HCT116 (cell line): ENCODE measurements at regions not wholly inside any gene's neighbourhood (a gene's known extent, or its start where the extent isn't known, plus 50 kb on each side); places are given as distances from the start of the nearest gene placed in this dataset.

Experiments
- ATAC-seq: fragments of 200-7000 bp; cut with Tn5 transposase; 2 replicates; pipeline ENCODE4 v1.9.1; 2020; ENCODE audit warnings: mild to moderate bottlenecking, moderate library complexity
- BruUV-seq: library from RNA; stranded (reverse); fragments of 400-500 nt; replicated peaks from 2 replicates; lab custom pipeline; 2021; lab: Mats Ljungman, UMichigan
- CTCF ChIA-PET: fragments of 300-600 bp; sonication (Branson Sonifier 250); formaldehyde crosslinking; loops from one replicate; lab custom pipeline; 2021; ENCODE audit warnings: antibody characterized with exemption; lab: Charles Lee
- POLR2A ChIA-PET: fragments of 300-600, 350-600 bp; sonication (Branson Sonifier 250); formaldehyde crosslinking; loops from one replicate; lab custom pipeline; 2021; ENCODE audit warnings: antibody characterized with exemption; lab: Charles Lee
- RAD21 ChIA-PET, 2 experiments: fragments of 300-600 bp; sonication (Branson Sonifier 250); formaldehyde crosslinking; loops; one replicate each; lab custom pipeline; 2023; ENCODE audit warnings: low total read pairs in 2 of 2; ENCODE audit not compliant: uncharacterized antibody in 2 of 2, unreplicated experiment in 2 of 2, low non-redundant PET in 1 of 2; lab: Charles Lee
- DNase-seq: peaks from one replicate; pipeline ENCODE4 v3.0.0-alpha.2; 2010; ENCODE audit warnings: low read depth, low spot score
- H2AFZ ChIP-seq: fragments of 200-600 bp; shearing (Covaris generic), sonication (generic); 2 replicates; pipeline ENCODE4 v1.6.1; 2017; ENCODE audit warnings: low read depth, mixed run types, mixed read lengths, antibody characterized with exemption, low read length; ENCODE audit not compliant: poor library complexity, severe bottlenecking
- H3K27ac ChIP-seq: 2 replicates; pipeline ENCODE4 v1.5.1; 2012; ENCODE audit warnings: low read depth, low read length
- H3K27me3 ChIP-seq: fragments of 200-600 bp; sonication (generic); 2 replicates; pipeline ENCODE4 v1.6.1; 2016; ENCODE audit warnings: mixed run types, low read length, mixed read lengths; ENCODE audit not compliant: insufficient read depth
- H3K36me3 ChIP-seq, 2 experiments: fragments of 200-500 bp in 1 of 2; fragments of 200-600 bp in 1 of 2; sonication (Bioruptor generic) in 1 of 2; sonication (generic) in 1 of 2; 2 replicates each; pipeline versions ENCODE4 v1.5.1 to v1.6.1; 2014 to 2016; ENCODE audit warnings: low read length in 2 of 2, inconsistent platforms in 1 of 2, mixed read lengths in 1 of 2, mixed run types in 1 of 2; ENCODE audit not compliant: insufficient read depth in 2 of 2, control insufficient read depth in 1 of 2
- H3K4me1 ChIP-seq, 2 experiments: fragments of 200-600 bp in 1 of 2; sonication (generic) in 1 of 2; 2 replicates each; pipeline versions ENCODE4 v1.5.1 to v1.6.1; 2012 to 2017; ENCODE audit warnings: low read length in 2 of 2, inconsistent platforms in 1 of 2, mild to moderate bottlenecking in 1 of 2, mixed read lengths in 1 of 2, mixed run types in 1 of 2, moderate library complexity in 1 of 2; ENCODE audit not compliant: insufficient read depth in 2 of 2, control insufficient read depth in 1 of 2
- H3K4me2 ChIP-seq: fragments of 200-600 bp; sonication (generic); 2 replicates; pipeline ENCODE4 v1.6.1; 2017; ENCODE audit warnings: mixed run types, low read length, mixed read lengths
- H3K4me3 ChIP-seq, 2 experiments: fragments of 200-600 bp in 1 of 2; sonication (generic) in 1 of 2; replicated peaks in 1 of 2; 2 replicates each; pipeline ENCODE4 v1.5.1; 2011 to 2016; ENCODE audit warnings: low read length in 2 of 2, control low read depth in 1 of 2, low read depth in 1 of 2, mild to moderate bottlenecking in 1 of 2, mixed read lengths in 1 of 2, mixed run types in 1 of 2
- H3K79me2 ChIP-seq: fragments of 200-600 bp; sonication (generic); 2 replicates; pipeline ENCODE4 v1.6.1; 2017; ENCODE audit warnings: mild to moderate bottlenecking, mixed run types, low read length, moderate library complexity, mixed read lengths; ENCODE audit not compliant: insufficient read depth
- H3K9ac ChIP-seq: fragments of 200-600 bp; sonication (generic); 2 replicates; pipeline ENCODE4 v1.6.1; 2016; ENCODE audit warnings: low read length, mixed read lengths
- H3K9me2 ChIP-seq: fragments of 200-600 bp; sonication (generic), shearing (Covaris generic); 2 replicates; pipeline ENCODE4 v1.6.1; 2017; ENCODE audit warnings: mixed run types, mild to moderate bottlenecking, moderate library complexity; ENCODE audit not compliant: insufficient read depth
- H3K9me3 ChIP-seq, 2 experiments: fragments of 200-500 bp in 1 of 2; fragments of 200-600 bp in 1 of 2; sonication (Bioruptor generic) in 1 of 2; sonication (generic) in 1 of 2; 2 replicates each; pipeline ENCODE4 v1.6.1; 2014 to 2017; ENCODE audit warnings: low read length in 2 of 2, mixed read lengths in 2 of 2, inconsistent platforms in 1 of 2, low read depth in 1 of 2, mild to moderate bottlenecking in 1 of 2, mixed run types in 1 of 2, moderate library complexity in 1 of 2; ENCODE audit not compliant: control insufficient read depth in 1 of 2, insufficient read depth in 1 of 2
- H4K20me1 ChIP-seq: fragments of 200-600 bp; sonication (generic), shearing (Covaris generic); 2 replicates; pipeline ENCODE4 v1.6.1; 2017; ENCODE audit warnings: mixed run types, mild to moderate bottlenecking, moderate library complexity; ENCODE audit not compliant: insufficient read depth
- CBX3 ChIP-seq: IDR thresholded peaks from 2 replicates; pipeline ENCODE4 v1.6.1; 2012; ENCODE audit warnings: low read depth
- ELF1 ChIP-seq: IDR thresholded peaks from 2 replicates; pipeline ENCODE4 v1.6.1; 2012; ENCODE audit warnings: low read depth, borderline replicate concordance
- JUND ChIP-seq: IDR thresholded peaks from 2 replicates; pipeline ENCODE4 v1.6.1; 2012
- RAD21 ChIP-seq: IDR thresholded peaks from 2 replicates; pipeline ENCODE4 v1.6.1; 2012; ENCODE audit warnings: low read depth, mild to moderate bottlenecking
- SIN3A ChIP-seq: IDR thresholded peaks from 2 replicates; pipeline ENCODE4 v1.6.1; 2012; ENCODE audit warnings: low read depth
- SRF ChIP-seq: IDR thresholded peaks from 2 replicates; pipeline ENCODE4 v1.6.1; 2012; ENCODE audit warnings: low read depth
- TCF7L2 ChIP-seq: IDR thresholded peaks from 2 replicates; pipeline ENCODE4 v1.7.0; 2011; ENCODE audit warnings: borderline replicate concordance, inconsistent platforms; ENCODE audit not compliant: insufficient read depth, insufficient read length; ENCODE audit errors: extremely low read depth
- intact Hi-C: fragments of 100-400 bp; cut with micrococcal nuclease; formaldehyde crosslinking; loops from 2 replicates; pipeline ENCODE4 v1.10.0; 2022
- TF ChIP-seq, protein P1 (sequence below): IDR thresholded peaks from 2 replicates; pipeline ENCODE4 v1.6.1; 2012
- TF ChIP-seq, protein P2 (sequence below): IDR thresholded peaks from 2 replicates; pipeline ENCODE4 v1.6.1; 2012; ENCODE audit warnings: low read depth

DNA sequence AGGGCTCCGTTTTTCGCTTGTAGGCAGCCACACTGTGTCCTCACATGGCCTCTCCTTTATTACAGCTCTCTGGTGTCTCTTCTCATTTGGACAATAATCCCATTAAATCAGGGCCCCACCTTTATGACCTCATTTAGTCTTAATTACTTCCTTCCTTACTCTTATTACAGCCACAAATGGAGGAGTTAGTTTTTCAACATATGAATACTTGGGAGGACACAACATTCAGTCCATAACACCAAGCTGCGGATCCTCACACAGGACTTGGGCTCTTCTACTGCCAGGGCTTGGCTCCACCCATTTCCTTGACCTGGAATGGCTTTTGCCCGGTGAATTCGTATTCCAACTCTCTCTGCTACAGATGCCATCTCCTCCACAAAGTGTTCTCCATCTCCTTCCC, 74.3 kb upstream of the SLC7A14 start:
- TF ChIP-seq, protein P1, sequence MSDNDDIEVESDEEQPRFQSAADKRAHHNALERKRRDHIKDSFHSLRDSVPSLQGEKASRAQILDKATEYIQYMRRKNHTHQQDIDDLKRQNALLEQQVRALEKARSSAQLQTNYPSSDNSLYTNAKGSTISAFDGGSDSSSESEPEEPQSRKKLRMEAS: no peak
- TF ChIP-seq JUND (no peak), ELF1 (no peak), SRF (no peak), TCF7L2 (no peak), SIN3A (no peak), RAD21 (no peak), CBX3 (no peak)
- TF ChIP-seq, protein P2, sequence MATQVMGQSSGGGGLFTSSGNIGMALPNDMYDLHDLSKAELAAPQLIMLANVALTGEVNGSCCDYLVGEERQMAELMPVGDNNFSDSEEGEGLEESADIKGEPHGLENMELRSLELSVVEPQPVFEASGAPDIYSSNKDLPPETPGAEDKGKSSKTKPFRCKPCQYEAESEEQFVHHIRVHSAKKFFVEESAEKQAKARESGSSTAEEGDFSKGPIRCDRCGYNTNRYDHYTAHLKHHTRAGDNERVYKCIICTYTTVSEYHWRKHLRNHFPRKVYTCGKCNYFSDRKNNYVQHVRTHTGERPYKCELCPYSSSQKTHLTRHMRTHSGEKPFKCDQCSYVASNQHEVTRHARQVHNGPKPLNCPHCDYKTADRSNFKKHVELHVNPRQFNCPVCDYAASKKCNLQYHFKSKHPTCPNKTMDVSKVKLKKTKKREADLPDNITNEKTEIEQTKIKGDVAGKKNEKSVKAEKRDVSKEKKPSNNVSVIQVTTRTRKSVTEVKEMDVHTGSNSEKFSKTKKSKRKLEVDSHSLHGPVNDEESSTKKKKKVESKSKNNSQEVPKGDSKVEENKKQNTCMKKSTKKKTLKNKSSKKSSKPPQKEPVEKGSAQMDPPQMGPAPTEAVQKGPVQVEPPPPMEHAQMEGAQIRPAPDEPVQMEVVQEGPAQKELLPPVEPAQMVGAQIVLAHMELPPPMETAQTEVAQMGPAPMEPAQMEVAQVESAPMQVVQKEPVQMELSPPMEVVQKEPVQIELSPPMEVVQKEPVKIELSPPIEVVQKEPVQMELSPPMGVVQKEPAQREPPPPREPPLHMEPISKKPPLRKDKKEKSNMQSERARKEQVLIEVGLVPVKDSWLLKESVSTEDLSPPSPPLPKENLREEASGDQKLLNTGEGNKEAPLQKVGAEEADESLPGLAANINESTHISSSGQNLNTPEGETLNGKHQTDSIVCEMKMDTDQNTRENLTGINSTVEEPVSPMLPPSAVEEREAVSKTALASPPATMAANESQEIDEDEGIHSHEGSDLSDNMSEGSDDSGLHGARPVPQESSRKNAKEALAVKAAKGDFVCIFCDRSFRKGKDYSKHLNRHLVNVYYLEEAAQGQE: no peak
- no peaks in the 10 kb centered on the region for H3K9me2 ChIP-seq
- ChIA-PET RAD21 (no interaction called here), POLR2A (no interaction called here), CTCF (no interaction called here)
- H3K9ac ChIP-seq: no peak overlapping the region
- ATAC-seq (no peak), DNase-seq (no peak)
- no peaks in the 10 kb centered on the region for H3K27me3 ChIP-seq
- no peaks in the 10 kb centered on the region for H4K20me1 ChIP-seq
- H3K4me3 ChIP-seq: no peak overlapping the region
- no peaks in the 10 kb centered on the region for H3K9me3 ChIP-seq
- H3K79me2 ChIP-seq: no peaks in the 10 kb centered on the region
- no peak overlapping the region for H2AFZ ChIP-seq
- no peak overlapping the region for H3K4me2 ChIP-seq
- BruUV-seq: no TSS peak
- no peaks in the 10 kb centered on the region for H3K4me1 ChIP-seq
- no peaks in the 10 kb centered on the region for H3K36me3 ChIP-seq
- H3K27ac ChIP-seq: no peak overlapping the region
- intact Hi-C loops: no loop called here
